Mucosa of descending colon (tissue), 3 donors: ENCODE measurements at regions not wholly inside any gene's neighbourhood (a gene's known extent, or its start where the extent isn't known, plus 50 kb on each side); places are given as distances from the start of the nearest gene placed in this dataset.
"Not testable (repeated sequence)": the region's sequence is repeated elsewhere in the genome, so short reads cannot be mapped to it uniquely, and the experiment has no call there.

Experiments
- ATAC-seq: fragments of 200-7000 bp; cut with Tn5 transposase; one replicate; pipeline ENCODE4 v1.9.1; 2020; ENCODE audit warnings: mild to moderate bottlenecking, moderate library complexity
- DNase-seq, 3 donors: peaks; one replicate each; pipeline ENCODE4 v3.0.0-alpha.2; 2020
- H3K36me3 ChIP-seq: fragments of 200-600 bp; one replicate; pipeline ENCODE4 v1.8.0; 2021; ENCODE audit warnings: low read depth, mild to moderate bottlenecking
- H3K4me1 ChIP-seq: fragments of 200-600 bp; one replicate; pipeline ENCODE4 v1.8.0; 2021; ENCODE audit warnings: low read depth, mild to moderate bottlenecking
- H3K4me3 ChIP-seq: fragments of 200-600 bp; one replicate; pipeline ENCODE4 v1.8.0; 2021; ENCODE audit warnings: mild to moderate bottlenecking
- H3K9me3 ChIP-seq: fragments of 200-600 bp; one replicate; pipeline ENCODE4 v1.8.0; 2021; ENCODE audit warnings: mild to moderate bottlenecking
- CTCF ChIP-seq: fragments of 200-600 bp; IDR thresholded peaks from one replicate; pipeline ENCODE4 v1.8.0; 2022; ENCODE audit warnings: antibody characterized with exemption, mild to moderate bottlenecking
- intact Hi-C, 2 donors: fragments of 100-400 bp; cut with DNase I in 1 of 2; cut with micrococcal nuclease in 1 of 2; formaldehyde crosslinking; loops; one replicate each; pipeline versions ENCODE4 v1.11.0 to v1.11.1; 2022; cut with DNase I, micrococcal nuclease
- donor health status: DM: no; HTN: no; CAD: no; lungs with moderate emphysema.
- donor health status: DM: no; HTN: no; CAD: no.
- donor health status: DM: no; HTN: yes; CAD: no.

GRCh38 chrX:66717926-66718325, 79.0 kb upstream of the EDA2R start:
- no peak for ATAC-seq
- H3K4me1 ChIP-seq: no peaks in the 10 kb centered on the region
- TF ChIP-seq CTCF: no peak
- H3K9me3 ChIP-seq: no peaks in the 10 kb centered on the region
- no peaks in the 10 kb centered on the region for H3K36me3 ChIP-seq
- H3K4me3 ChIP-seq: no peak overlapping the region
- intact Hi-C loops: no loop called here
- DNase-seq: no peak

- no peak for TF ChIP-seq CTCF
- no peaks in the 10 kb centered on the region for H3K4me1 ChIP-seq
- no peaks in the 10 kb centered on the region for H3K9me3 ChIP-seq
- intact Hi-C loops: no loop called here
- ATAC-seq (no peak), DNase-seq (no peak)
- no peaks in the 10 kb centered on the region for H3K36me3 ChIP-seq
- H3K4me3 ChIP-seq: no peak overlapping the region
Observed at GRCh38 chrX:66698273-66699204, 59.7 kb upstream of the EDA2R start.

GRCh38 chrX:66692512-66692911, 53.6 kb upstream of the EDA2R start:
- peak in 1 of 3 donors; percentile 12 for DNase-seq
- H3K36me3 ChIP-seq, H3K9me3 ChIP-seq, ATAC-seq, H3K4me1 ChIP-seq, H3K4me3 ChIP-seq, intact Hi-C loops: not testable (repeated sequence)
